ENCODE measurements at regions not wholly inside any gene's neighbourhood (a gene's known extent, or its start where the extent isn't known, plus 50 kb on each side); places are given as distances from the start of the nearest gene placed in this dataset.

- intact Hi-C loops (cut with micrococcal nuclease): no loop called here
- H3K18ac ChIP-seq (ENCODE audit: low read depth, low read length): no peak overlapping the region
- H2BK15ac ChIP-seq (ENCODE audit: low read depth, low read length): no peak overlapping the region
- no peak overlapping the region for H3K56ac ChIP-seq (ENCODE audit: extremely low read depth, insufficient read depth, low read length)
- H4K8ac ChIP-seq (ENCODE audit: low read depth in 2 of 2, low read length in 2 of 2): no peak overlapping the region
- no CpG with 5 or more reads among the region's 2 CpGs for WGBS, 2 experiments (ENCODE audit: extremely low coverage in 2 of 2, insufficient read length in 1 of 2)
- H4K91ac ChIP-seq (ENCODE audit: insufficient read depth, low read depth, low read length): no peak overlapping the region
- H2AK5ac ChIP-seq (ENCODE audit: low read depth, low read length): no peak overlapping the region
- H2AFZ ChIP-seq (replicated peaks; ENCODE audit: low read length, poor library complexity): no peak overlapping the region
- H3K79me1 ChIP-seq (ENCODE audit: low read depth in 1 of 2, low read length in 2 of 2): no peaks in the 10 kb centered on the region
- H3K4ac ChIP-seq (ENCODE audit: low read depth, low read length): no peak overlapping the region
- no peak overlapping the region for H2AK9ac ChIP-seq (replicated peaks; ENCODE audit: low read depth, low read length, poor library complexity)
- no peak overlapping the region for H3K14ac ChIP-seq (replicated peaks; ENCODE audit: low read depth, low read length)
- no peaks in the 10 kb centered on the region for H4K20me1 ChIP-seq (ENCODE audit: insufficient read depth, low read length)
- ChIA-PET POLR2A (ENCODE audit: unreplicated experiment) (no interaction called here), CTCF (interaction anchor here (0.6 kb wide), 1 partner anchor 176 kb away, joined by 3 read pairs; no protein-coding TSS in a partner anchor)
- no peak overlapping the region for H3K27ac ChIP-seq (ENCODE audit: insufficient read depth, low read length)
- H2BK20ac ChIP-seq (ENCODE audit: low read depth, low read length): no peak overlapping the region
- H4K5ac ChIP-seq (ENCODE audit: low read depth, low read length): no peak overlapping the region
- H3K27me3 ChIP-seq (ENCODE audit: control insufficient read depth, insufficient read depth, low read length): peaks cover 5% of the 10 kb centered on the region
- TF ChIP-seq RCOR1 (IDR thresholded peaks at IDR 0.05; ENCODE audit: insufficient replicate concordance, low read length) (no peak), ELK1 (IDR thresholded peaks at IDR 0.05; ENCODE audit: borderline replicate concordance, low read depth, low read length) (no peak), POLR2A (IDR thresholded peaks at IDR 0.05; ENCODE audit: low read depth, low read length) (no peak), MXI1 (IDR thresholded peaks at IDR 0.05; ENCODE audit: borderline replicate concordance, low read depth, low read length) (no peak), MAFK (IDR thresholded peaks at IDR 0.05; ENCODE audit: low read depth, low read length) (no peak), FOS (IDR thresholded peaks at IDR 0.05; ENCODE audit: low read depth, low read length) (no peak), CHD1 (IDR thresholded peaks at IDR 0.05; ENCODE audit: low read depth, low read length) (no peak), NFE2L2 (IDR thresholded peaks at IDR 0.05; ENCODE audit: low read depth, low read length) (no peak), BHLHE40 (IDR thresholded peaks at IDR 0.05; ENCODE audit: low read depth, low read length) (no peak), MAZ (IDR thresholded peaks at IDR 0.05; ENCODE audit: borderline replicate concordance, low read depth, low read length) (no peak)
- H3K23ac ChIP-seq (ENCODE audit: low read depth, low read length): no peak overlapping the region
- H3K9me3 ChIP-seq (ENCODE audit: control insufficient read depth, insufficient read depth, low read length): no peaks in the 10 kb centered on the region
- DNase-seq (no peak), ATAC-seq (ENCODE audit: low read depth) (no peak)
- H3K36me3 ChIP-seq (ENCODE audit: control insufficient read depth, insufficient read depth, low read length): no peaks in the 10 kb centered on the region
- H2BK120ac ChIP-seq (ENCODE audit: low read depth, low read length): no peak overlapping the region
- in situ Hi-C loops (cut with MboI; ENCODE audit: low sequenced_read_pairs): no loop called here
- H3K4me3 ChIP-seq (ENCODE audit: insufficient read depth, low read depth, low read length): no peak overlapping the region
- H2BK5ac ChIP-seq (ENCODE audit: low read depth, low read length, poor library complexity, severe bottlenecking): no peak overlapping the region
- H3K4me1 ChIP-seq (ENCODE audit: control insufficient read depth, insufficient read depth, low read length): no peaks in the 10 kb centered on the region
- dilution Hi-C loops (cut with HindIII; ENCODE audit: low sequenced_read_pairs, unreplicated experiment): no loop called here
- H3K9me1 ChIP-seq (ENCODE audit: insufficient read depth, low read length): no peaks in the 10 kb centered on the region
- no peak overlapping the region for H3K9ac ChIP-seq (ENCODE audit: low read depth, low read length)
- no peak overlapping the region for H3K4me2 ChIP-seq (ENCODE audit: low read depth, low read length)
- no TSS peak for BruUV-seq (replicated peaks)
Measured at GRCh38 chr4:38284294-38285030, 324.3 kb downstream of the PTTG2 start.

All from IMR-90 (cell line).